ENCODE measurements at regions not wholly inside any gene's neighbourhood (a gene's known extent, or its start where the extent isn't known, plus 50 kb on each side); places are given as distances from the start of the nearest gene placed in this dataset.

DNA sequence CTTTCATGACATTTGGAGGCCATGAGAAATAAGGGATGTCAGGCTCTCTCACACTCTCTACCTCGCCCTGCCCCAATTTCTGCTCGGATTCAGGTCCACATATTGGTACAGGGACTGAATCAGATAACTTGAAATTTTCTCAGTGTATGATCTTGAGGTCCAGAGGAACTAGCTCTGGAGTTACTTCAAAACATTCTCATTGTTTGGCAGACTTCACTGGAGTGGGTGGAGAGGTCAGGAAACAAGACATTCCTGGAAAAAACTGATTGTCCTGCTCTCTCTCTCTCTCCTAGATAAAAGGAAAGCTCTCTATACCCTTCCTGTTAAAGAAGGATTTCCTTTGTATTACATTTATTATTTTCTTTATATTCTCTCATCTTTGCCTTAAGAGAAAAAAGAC lies 428.1 kb upstream of the DACH1 start:
- Histone ChIP-seq H3K27ac (ENCODE audit: low read depth, low read length, poor library complexity, severe bottlenecking) (no peak overlapping the region), H3K4me1 (ENCODE audit: insufficient read depth, low read length, poor library complexity, severe bottlenecking) (no peaks in the 10 kb centered on the region), H3K9me3 (ENCODE audit: low read depth, low read length, poor library complexity, severe bottlenecking) (no peaks in the 10 kb centered on the region), H3K36me3 (ENCODE audit: insufficient read depth, low read length, poor library complexity, severe bottlenecking) (no peaks in the 10 kb centered on the region), H3K4me3 (ENCODE audit: low read depth, low read length, poor library complexity, severe bottlenecking) (no peak overlapping the region), H3K27me3 (replicated peaks; ENCODE audit: insufficient read depth, low read depth, low read length, poor library complexity) (peaks cover 15% of the 10 kb centered on the region)
- no TSS peak for BruUV-seq (replicated peaks)
- TF ChIP-seq, protein P1, sequence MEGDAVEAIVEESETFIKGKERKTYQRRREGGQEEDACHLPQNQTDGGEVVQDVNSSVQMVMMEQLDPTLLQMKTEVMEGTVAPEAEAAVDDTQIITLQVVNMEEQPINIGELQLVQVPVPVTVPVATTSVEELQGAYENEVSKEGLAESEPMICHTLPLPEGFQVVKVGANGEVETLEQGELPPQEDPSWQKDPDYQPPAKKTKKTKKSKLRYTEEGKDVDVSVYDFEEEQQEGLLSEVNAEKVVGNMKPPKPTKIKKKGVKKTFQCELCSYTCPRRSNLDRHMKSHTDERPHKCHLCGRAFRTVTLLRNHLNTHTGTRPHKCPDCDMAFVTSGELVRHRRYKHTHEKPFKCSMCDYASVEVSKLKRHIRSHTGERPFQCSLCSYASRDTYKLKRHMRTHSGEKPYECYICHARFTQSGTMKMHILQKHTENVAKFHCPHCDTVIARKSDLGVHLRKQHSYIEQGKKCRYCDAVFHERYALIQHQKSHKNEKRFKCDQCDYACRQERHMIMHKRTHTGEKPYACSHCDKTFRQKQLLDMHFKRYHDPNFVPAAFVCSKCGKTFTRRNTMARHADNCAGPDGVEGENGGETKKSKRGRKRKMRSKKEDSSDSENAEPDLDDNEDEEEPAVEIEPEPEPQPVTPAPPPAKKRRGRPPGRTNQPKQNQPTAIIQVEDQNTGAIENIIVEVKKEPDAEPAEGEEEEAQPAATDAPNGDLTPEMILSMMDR (conservative IDR thresholded peaks at IDR 0.05; ENCODE audit: low read depth, low read length) = no peak
- no peak for TF ChIP-seq EZH2 (IDR thresholded peaks at IDR 0.05; ENCODE audit: borderline replicate concordance, low read depth, low read length, poor library complexity, severe bottlenecking)
- CTCF ChIA-PET = no interaction called here
- no peak for DNase-seq (ENCODE audit: low spot score)
- intact Hi-C loops (cut with micrococcal nuclease; ENCODE audit: unreplicated experiment) = no loop called here
- POLR2A ChIA-PET (ENCODE audit: low non-redundant PET) = no interaction called here

DNA sequence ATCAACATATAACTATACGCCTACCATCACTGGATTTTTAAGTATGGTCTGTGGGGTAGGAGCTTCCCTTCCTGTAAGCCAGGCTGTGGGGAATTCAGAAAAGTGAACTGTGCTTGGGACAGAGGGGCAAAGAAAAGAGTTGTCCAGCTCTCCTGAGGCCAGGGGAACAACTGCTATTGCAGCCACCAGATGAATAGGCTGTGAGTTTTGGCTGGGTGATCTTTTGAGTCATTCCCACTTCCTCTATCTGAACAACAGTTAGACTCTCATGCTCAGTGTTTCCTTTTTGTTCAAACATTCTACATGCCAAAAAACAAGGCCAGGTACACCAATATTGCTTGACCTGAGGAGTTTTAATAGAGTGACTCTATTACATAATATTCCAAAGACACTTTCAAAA lies 426.2 kb upstream of the DACH1 start:
- ChIA-PET POLR2A (ENCODE audit: low non-redundant PET) (no interaction called here), CTCF (no interaction called here)
- BruUV-seq (replicated peaks) = no TSS peak
- H3K27me3 ChIP-seq (replicated peaks; ENCODE audit: insufficient read depth, low read depth, low read length, poor library complexity) = peaks cover 8% of the 10 kb centered on the region
- H3K4me1 ChIP-seq (ENCODE audit: insufficient read depth, low read length, poor library complexity, severe bottlenecking) = no peaks in the 10 kb centered on the region
- H3K9me3 ChIP-seq (ENCODE audit: low read depth, low read length, poor library complexity, severe bottlenecking) = no peaks in the 10 kb centered on the region
- DNase-seq (ENCODE audit: low spot score) = no peak
- intact Hi-C loops (cut with micrococcal nuclease; ENCODE audit: unreplicated experiment) = no loop called here
- no peak overlapping the region for H3K4me3 ChIP-seq (ENCODE audit: low read depth, low read length, poor library complexity, severe bottlenecking)
- H3K36me3 ChIP-seq (ENCODE audit: insufficient read depth, low read length, poor library complexity, severe bottlenecking) = no peaks in the 10 kb centered on the region
- no peak for TF ChIP-seq EZH2 (IDR thresholded peaks at IDR 0.05; ENCODE audit: borderline replicate concordance, low read depth, low read length, poor library complexity, severe bottlenecking)
- TF ChIP-seq, protein P1 (conservative IDR thresholded peaks at IDR 0.05; ENCODE audit: low read depth, low read length) = no peak
- H3K27ac ChIP-seq (ENCODE audit: low read depth, low read length, poor library complexity, severe bottlenecking) = no peak overlapping the region

GRCh38 chr13:72290962-72291681 lies 424.1 kb upstream of the DACH1 start:
- no TSS peak for BruUV-seq (replicated peaks)
- CTCF ChIA-PET = no interaction called here
- intact Hi-C loops (cut with micrococcal nuclease; ENCODE audit: unreplicated experiment) = no loop called here
- Histone ChIP-seq H3K36me3 (ENCODE audit: insufficient read depth, low read length, poor library complexity, severe bottlenecking) (no peaks in the 10 kb centered on the region), H3K9me3 (ENCODE audit: low read depth, low read length, poor library complexity, severe bottlenecking) (no peaks in the 10 kb centered on the region), H3K4me1 (ENCODE audit: insufficient read depth, low read length, poor library complexity, severe bottlenecking) (no peaks in the 10 kb centered on the region), H3K4me3 (ENCODE audit: low read depth, low read length, poor library complexity, severe bottlenecking) (no peak overlapping the region), H3K27me3 (replicated peaks; ENCODE audit: insufficient read depth, low read depth, low read length, poor library complexity) (no peaks in the 10 kb centered on the region), H3K27ac (ENCODE audit: low read depth, low read length, poor library complexity, severe bottlenecking) (no peak overlapping the region)
- TF ChIP-seq, protein P1 (conservative IDR thresholded peaks at IDR 0.05; ENCODE audit: low read depth, low read length) = no peak
- no peak for TF ChIP-seq EZH2 (IDR thresholded peaks at IDR 0.05; ENCODE audit: borderline replicate concordance, low read depth, low read length, poor library complexity, severe bottlenecking)
- POLR2A ChIA-PET (ENCODE audit: low non-redundant PET) = no interaction called here
- DNase-seq (ENCODE audit: low spot score) = no peak
